ENCODE measurements at regions not wholly inside any gene's neighbourhood (a gene's known extent, or its start where the extent isn't known, plus 50 kb on each side); places are given as distances from the start of the nearest gene placed in this dataset.

- Mint-ChIP-seq H3K9me3 (peaks cover 4% of the 10 kb centered on the region; the same call in 1 of the 3 replicates), H3K27me3 (ENCODE audit: insufficient read depth, low read depth, poor library complexity) (no peaks in the 10 kb centered on the region), H3K4me1 (no peaks in the 10 kb centered on the region), H3K4me3 (no peak overlapping the region), H3K27ac (no peak overlapping the region), H3K36me3 (ENCODE audit: low read depth) (no peaks in the 10 kb centered on the region)
- no peak overlapping the region for H3K4me3 ChIP-seq
- H3K27me3 ChIP-seq (ENCODE audit: insufficient read depth): no peaks in the 10 kb centered on the region
- no peaks in the 10 kb centered on the region for H3K36me3 ChIP-seq (ENCODE audit: insufficient read depth)
- no peak overlapping the region for H2AFZ ChIP-seq
- TF ChIP-seq NANOG (IDR thresholded peaks at IDR 0.05; ENCODE audit: borderline replicate concordance) (no peak), EZH2 (IDR thresholded peaks at IDR 0.05; ENCODE audit: low read depth, unreplicated experiment) (no peak), REST (IDR thresholded peaks at IDR 0.05; ENCODE audit: unreplicated experiment) (no peak), ZNF331 (CRISPR knock-in tag; IDR thresholded peaks at IDR 0.05; ENCODE audit: low read depth) (no peak), JUNB (IDR thresholded peaks at IDR 0.05; ENCODE audit: unreplicated experiment) (no peak), POLR2AphosphoS5 (IDR thresholded peaks at IDR 0.05; ENCODE audit: low read depth) (no peak), EZH2phosphoT487 (IDR thresholded peaks at IDR 0.05; ENCODE audit: unreplicated experiment) (no peak), ZNF462 (CRISPR knock-in tag; IDR thresholded peaks at IDR 0.05) (no peak)
- no peak overlapping the region for H3K4me2 ChIP-seq
- H3K27ac ChIP-seq (ENCODE audit: low read depth): no peak overlapping the region
- no peaks in the 10 kb centered on the region for H3K4me1 ChIP-seq (ENCODE audit: insufficient read depth)
- peaks cover 4% of the 10 kb centered on the region; the same call in 1 of the 2 replicates for H3K9me2 ChIP-seq (ENCODE audit: insufficient read depth)
- DNase-seq (ENCODE audit: low spot score) (no peak), ATAC-seq (no peak)
- no peaks in the 10 kb centered on the region for H4K20me1 ChIP-seq (replicated peaks; ENCODE audit: insufficient read depth)
- H3K79me2 ChIP-seq (replicated peaks; ENCODE audit: insufficient read depth): no peaks in the 10 kb centered on the region
- H3F3A ChIP-seq (replicated peaks; ENCODE audit: low read depth): no peaks in the 10 kb centered on the region
These were observed 137.8 kb downstream of the CYB561 start for GRCh38 chr17:63308272-63308671.
